ENCODE measurements at regions not wholly inside any gene's neighbourhood (a gene's known extent, or its start where the extent isn't known, plus 50 kb on each side); places are given as distances from the start of the nearest gene placed in this dataset.
"Not testable (repeated sequence)": the region's sequence is repeated elsewhere in the genome, so short reads cannot be mapped to it uniquely, and the experiment has no call there.

- not testable (repeated sequence) for DNase-seq (ENCODE audit: low read depth)
These were observed 109.5 kb downstream of the FOXD4L6 start for GRCh38 chr9:41018948-41019347.

GRCh38 chr9:41016699-41017098, 111.8 kb downstream of the FOXD4L6 start:
- not testable (repeated sequence) for DNase-seq (ENCODE audit: low read depth)

- DNase-seq (ENCODE audit: low read depth), result not testable (repeated sequence)
These were observed 128.4 kb downstream of the FOXD4L6 start for GRCh38 chr9:40999952-41000700.

- DNase-seq (ENCODE audit: low read depth), result not testable (repeated sequence)
These were observed 133.0 kb downstream of the FOXD4L6 start for GRCh38 chr9:40995490-40995889.

- DNase-seq (ENCODE audit: low read depth), result not testable (repeated sequence)
These were observed 134.6 kb downstream of the FOXD4L6 start for GRCh38 chr9:40993842-40994241.

GRCh38 chr9:40993375-40993774, 135.1 kb downstream of the FOXD4L6 start:
- DNase-seq (ENCODE audit: low read depth), result not testable (repeated sequence)

- not testable (repeated sequence) for DNase-seq (ENCODE audit: low read depth)
These were observed 136.0 kb downstream of the FOXD4L6 start for GRCh38 chr9:40992472-40992821.

- DNase-seq (ENCODE audit: low read depth), result peak; percentile 97
These were observed 136.6 kb downstream of the FOXD4L6 start for GRCh38 chr9:40991741-40992471.

- not testable (repeated sequence) for DNase-seq (ENCODE audit: low read depth)
These were observed 137.3 kb downstream of the FOXD4L6 start for GRCh38 chr9:40991100-40991740.

GRCh38 chr9:40986332-40986731, 142.1 kb downstream of the FOXD4L6 start:
- not testable (repeated sequence) for DNase-seq (ENCODE audit: low read depth)

- DNase-seq (ENCODE audit: low read depth), result not testable (repeated sequence)
These were observed 153.1 kb downstream of the FOXD4L6 start for GRCh38 chr9:40975351-40975750.

GRCh38 chr9:40974912-40975311, 153.6 kb downstream of the FOXD4L6 start:
- not testable (repeated sequence) for DNase-seq (ENCODE audit: low read depth)

- DNase-seq (ENCODE audit: low read depth), result not testable (repeated sequence)
These were observed 156.7 kb downstream of the FOXD4L6 start for GRCh38 chr9:40971773-40972172.

GRCh38 chr9:40970340-40970739, 158.1 kb downstream of the FOXD4L6 start:
- DNase-seq (ENCODE audit: low read depth), result not testable (repeated sequence)

- DNase-seq (ENCODE audit: low read depth), result not testable (repeated sequence)
These were observed 166.0 kb downstream of the FOXD4L6 start for GRCh38 chr9:40962461-40962860.

GRCh38 chr9:40951876-40952494, 176.5 kb downstream of the FOXD4L6 start:
- DNase-seq (ENCODE audit: low read depth), result not testable (repeated sequence)

GRCh38 chr9:40946228-40946627, 182.3 kb downstream of the FOXD4L6 start:
- DNase-seq (ENCODE audit: low read depth), result not testable (repeated sequence)

- not testable (repeated sequence) for DNase-seq (ENCODE audit: low read depth)
These were observed 185.8 kb downstream of the FOXD4L6 start for GRCh38 chr9:40942730-40943129.

GRCh38 chr9:40939888-40940209, 188.6 kb downstream of the FOXD4L6 start:
- DNase-seq (ENCODE audit: low read depth), result not testable (repeated sequence)

GRCh38 chr9:40939201-40939887, 189.1 kb downstream of the FOXD4L6 start:
- not testable (repeated sequence) for DNase-seq (ENCODE audit: low read depth)

- DNase-seq (ENCODE audit: low read depth), result no peak
These were observed 193.1 kb downstream of the FOXD4L6 start for GRCh38 chr9:40935336-40935735.

- not testable (repeated sequence) for DNase-seq (ENCODE audit: low read depth)
These were observed 194.0 kb downstream of the FOXD4L6 start for GRCh38 chr9:40934480-40934879.

All from stimulated activated CD8-positive, alpha-beta memory T cell treated with anti-CD3 and anti-CD28 coated beads, Interleukin-7, amount 100 ng/mL, for 24 hours (primary cell).